ENCODE measurements at regions not wholly inside any gene's neighbourhood (a gene's known extent, or its start where the extent isn't known, plus 50 kb on each side); places are given as distances from the start of the nearest gene placed in this dataset.

DNA sequence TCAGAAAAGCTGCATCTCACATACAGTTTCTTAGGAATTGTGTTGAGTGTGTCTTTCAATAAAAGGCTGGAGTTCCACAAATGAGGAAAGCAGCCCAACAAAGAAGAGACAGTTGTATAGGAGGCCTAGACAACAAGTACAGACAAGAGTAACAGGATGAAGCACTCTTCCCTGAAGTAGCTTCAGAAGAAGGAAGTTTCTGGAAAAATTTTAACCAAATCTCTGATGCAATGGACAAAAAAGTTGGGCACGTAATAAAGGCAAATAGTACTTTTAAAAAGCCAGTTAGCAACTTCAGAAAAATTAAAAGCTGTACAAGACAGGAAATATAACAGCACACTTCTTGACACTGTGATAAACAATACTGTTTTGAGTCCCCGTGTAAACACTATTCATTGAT lies 134.1 kb upstream of the PLEKHG7 start (continued):
- TF ChIP-seq, protein P1, sequence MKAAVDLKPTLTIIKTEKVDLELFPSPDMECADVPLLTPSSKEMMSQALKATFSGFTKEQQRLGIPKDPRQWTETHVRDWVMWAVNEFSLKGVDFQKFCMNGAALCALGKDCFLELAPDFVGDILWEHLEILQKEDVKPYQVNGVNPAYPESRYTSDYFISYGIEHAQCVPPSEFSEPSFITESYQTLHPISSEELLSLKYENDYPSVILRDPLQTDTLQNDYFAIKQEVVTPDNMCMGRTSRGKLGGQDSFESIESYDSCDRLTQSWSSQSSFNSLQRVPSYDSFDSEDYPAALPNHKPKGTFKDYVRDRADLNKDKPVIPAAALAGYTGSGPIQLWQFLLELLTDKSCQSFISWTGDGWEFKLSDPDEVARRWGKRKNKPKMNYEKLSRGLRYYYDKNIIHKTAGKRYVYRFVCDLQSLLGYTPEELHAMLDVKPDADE (IDR thresholded peaks at IDR 0.05): no peak
- TF ChIP-seq EZH2phosphoT487 (IDR thresholded peaks at IDR 0.05; ENCODE audit: unreplicated experiment) (no peak), REST (IDR thresholded peaks at IDR 0.05; ENCODE audit: unreplicated experiment) (no peak)

GRCh38 chr12:92566448-92567019 lies 136.3 kb upstream of the PLEKHG7 start:
- TF ChIP-seq EZH2 (IDR thresholded peaks at IDR 0.05; ENCODE audit: low read depth, unreplicated experiment): no peak
- no peak for TF ChIP-seq ZNF331 (CRISPR knock-in tag; IDR thresholded peaks at IDR 0.05; ENCODE audit: low read depth)
- no peak for TF ChIP-seq STAT1 (IDR thresholded peaks at IDR 0.05; ENCODE audit: unreplicated experiment)
- TF ChIP-seq NANOG (IDR thresholded peaks at IDR 0.05; ENCODE audit: borderline replicate concordance): no peak
- TF ChIP-seq EZH2phosphoT487 (IDR thresholded peaks at IDR 0.05; ENCODE audit: unreplicated experiment): no peak
- TF ChIP-seq, protein P2, sequence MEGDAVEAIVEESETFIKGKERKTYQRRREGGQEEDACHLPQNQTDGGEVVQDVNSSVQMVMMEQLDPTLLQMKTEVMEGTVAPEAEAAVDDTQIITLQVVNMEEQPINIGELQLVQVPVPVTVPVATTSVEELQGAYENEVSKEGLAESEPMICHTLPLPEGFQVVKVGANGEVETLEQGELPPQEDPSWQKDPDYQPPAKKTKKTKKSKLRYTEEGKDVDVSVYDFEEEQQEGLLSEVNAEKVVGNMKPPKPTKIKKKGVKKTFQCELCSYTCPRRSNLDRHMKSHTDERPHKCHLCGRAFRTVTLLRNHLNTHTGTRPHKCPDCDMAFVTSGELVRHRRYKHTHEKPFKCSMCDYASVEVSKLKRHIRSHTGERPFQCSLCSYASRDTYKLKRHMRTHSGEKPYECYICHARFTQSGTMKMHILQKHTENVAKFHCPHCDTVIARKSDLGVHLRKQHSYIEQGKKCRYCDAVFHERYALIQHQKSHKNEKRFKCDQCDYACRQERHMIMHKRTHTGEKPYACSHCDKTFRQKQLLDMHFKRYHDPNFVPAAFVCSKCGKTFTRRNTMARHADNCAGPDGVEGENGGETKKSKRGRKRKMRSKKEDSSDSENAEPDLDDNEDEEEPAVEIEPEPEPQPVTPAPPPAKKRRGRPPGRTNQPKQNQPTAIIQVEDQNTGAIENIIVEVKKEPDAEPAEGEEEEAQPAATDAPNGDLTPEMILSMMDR (conservative IDR thresholded peaks at IDR 0.05; ENCODE audit: low read depth in 2 of 2): no peak
- TF ChIP-seq, protein P1 (IDR thresholded peaks at IDR 0.05): no peak
- no peak for TF ChIP-seq CREB1 (CRISPR knock-in tag; IDR thresholded peaks at IDR 0.05; ENCODE audit: low read depth)
- H3K79me2 ChIP-seq (replicated peaks; ENCODE audit: insufficient read depth): no peaks in the 10 kb centered on the region
- no peaks in the 10 kb centered on the region for H3K4me1 ChIP-seq (ENCODE audit: insufficient read depth)
- no peaks in the 10 kb centered on the region for H3F3A ChIP-seq (replicated peaks; ENCODE audit: low read depth)
- Mint-ChIP-seq H3K9me3 (no peaks in the 10 kb centered on the region), H3K36me3 (ENCODE audit: low read depth) (no peaks in the 10 kb centered on the region), H3K4me3 (no peak overlapping the region), H3K27ac (no peak overlapping the region), H3K27me3 (ENCODE audit: insufficient read depth, low read depth, poor library complexity) (peaks cover 2% of the 10 kb centered on the region), H3K4me1 (no peaks in the 10 kb centered on the region)
- no peak for ATAC-seq
- H4K20me1 ChIP-seq (replicated peaks; ENCODE audit: insufficient read depth): no peaks in the 10 kb centered on the region
- no peak overlapping the region for H3K4me3 ChIP-seq
- H3K27me3 ChIP-seq (ENCODE audit: insufficient read depth): no peaks in the 10 kb centered on the region
- H2AFZ ChIP-seq: no peak overlapping the region
- no peaks in the 10 kb centered on the region for H3K9me2 ChIP-seq (ENCODE audit: insufficient read depth)
- no peak for DNase-seq (ENCODE audit: low spot score)
- H3K36me3 ChIP-seq (ENCODE audit: insufficient read depth): no peaks in the 10 kb centered on the region
- no peak overlapping the region for H3K4me2 ChIP-seq
- H3K27ac ChIP-seq (ENCODE audit: low read depth): no peak overlapping the region

Data from GM23338 (cell line).